ENCODE measurements at regions not wholly inside any gene's neighbourhood (a gene's known extent, or its start where the extent isn't known, plus 50 kb on each side); places are given as distances from the start of the nearest gene placed in this dataset.
"Not testable (repeated sequence)": the region's sequence is repeated elsewhere in the genome, so short reads cannot be mapped to it uniquely, and the experiment has no call there.

- no peak overlapping the region for H3K4me3 ChIP-seq
- H3K9me3 ChIP-seq, result no peaks in the 10 kb centered on the region
- H3K36me3 ChIP-seq, result no peaks in the 10 kb centered on the region
- intact Hi-C loops (cut with DNase I; ENCODE audit: low total_unique reads), result no loop called here
- TF ChIP-seq POLR2A (IDR thresholded peaks at IDR 0.05) (no peak), CTCF (IDR thresholded peaks at IDR 0.05 in 8 of 11, conservative IDR thresholded peaks at IDR 0.05 in 3 of 11) (no peak), POLR2AphosphoS5 (IDR thresholded peaks at IDR 0.05) (no peak)
- no peaks in the 10 kb centered on the region for H3K4me1 ChIP-seq
- 86 to 97% (median 93%) methylated on average over 5 of the region's 5 CpGs for WGBS, 5 donors
- H3K27ac ChIP-seq, result no peak overlapping the region
- H3K27me3 ChIP-seq (replicated peaks in 1 of 7), result peaks cover 0 to 12% (median 0%) of the 10 kb centered on the region in 7 donors
- no peak for DNase-seq
Observed at GRCh38 chr2:95738301-95738700, 146.5 kb downstream of the TRIM43 start.

GRCh38 chr2:95752126-95752525 is 160.3 kb downstream of the TRIM43 start:
- H3K36me3 ChIP-seq; H3K4me3 ChIP-seq; H3K27me3 ChIP-seq (replicated peaks in 1 of 7); intact Hi-C loops (cut with DNase I; ENCODE audit: low total_unique reads); H3K9me3 ChIP-seq; H3K4me1 ChIP-seq; DNase-seq; H3K27ac ChIP-seq: not testable (repeated sequence)
- WGBS, 5 donors, result 73 to 91% (median 81%) methylated on average over 3 to 9 of the region's 9 CpGs

- DNase-seq; H3K36me3 ChIP-seq; intact Hi-C loops (cut with DNase I; ENCODE audit: low total_unique reads); H3K27me3 ChIP-seq (replicated peaks in 1 of 7); H3K4me1 ChIP-seq; H3K4me3 ChIP-seq; H3K9me3 ChIP-seq; H3K27ac ChIP-seq: not testable (repeated sequence)
- 66 to 74% (median 70%) methylated on average over 8 of the region's 8 CpGs for WGBS, 5 donors
Observed at GRCh38 chr2:95753812-95754211, 162.0 kb downstream of the TRIM43 start.

- DNase-seq; H3K9me3 ChIP-seq; intact Hi-C loops (cut with DNase I; ENCODE audit: low total_unique reads); H3K4me1 ChIP-seq; H3K4me3 ChIP-seq; H3K36me3 ChIP-seq; H3K27me3 ChIP-seq (replicated peaks in 1 of 7); H3K27ac ChIP-seq: not testable (repeated sequence)
- WGBS, 5 donors, result 65 to 73% (median 69%) methylated on average over 6 of the region's 6 CpGs
Observed at GRCh38 chr2:95754213-95754612, 162.4 kb downstream of the TRIM43 start.

- H3K4me1 ChIP-seq; H3K4me3 ChIP-seq; intact Hi-C loops (cut with DNase I; ENCODE audit: low total_unique reads); H3K27me3 ChIP-seq (replicated peaks in 1 of 7); H3K9me3 ChIP-seq; H3K27ac ChIP-seq; DNase-seq; H3K36me3 ChIP-seq: not testable (repeated sequence)
- WGBS, 5 donors, result 69 to 77% (median 73%) methylated on average over 14 to 15 of the region's 15 CpGs
Observed at GRCh38 chr2:95754819-95755563, 163.2 kb downstream of the TRIM43 start.

GRCh38 chr2:95755956-95756669 is 164.3 kb downstream of the TRIM43 start:
- WGBS, 5 donors, result 63 to 83% (median 74%) methylated on average over 7 of the region's 7 CpGs
- H3K36me3 ChIP-seq; H3K27ac ChIP-seq; H3K4me1 ChIP-seq; H3K4me3 ChIP-seq; intact Hi-C loops (cut with DNase I; ENCODE audit: low total_unique reads); DNase-seq; H3K9me3 ChIP-seq; H3K27me3 ChIP-seq (replicated peaks in 1 of 7): not testable (repeated sequence)

Data from spleen (tissue), 11 donors.